HUES6 (cell line): ENCODE measurements at regions not wholly inside any gene's neighbourhood (a gene's known extent, or its start where the extent isn't known, plus 50 kb on each side); places are given as distances from the start of the nearest gene placed in this dataset.

ENCODE experiments used
- H3K27ac ChIP-seq: 2 replicates; pipeline ENCODE4 v1.7.0; 2013; ENCODE audit warnings: low read depth, mild to moderate bottlenecking, low read length, inconsistent platforms
- H3K27me3 ChIP-seq: 2 replicates; pipeline ENCODE4 v1.6.1; 2013; ENCODE audit warnings: low read length; ENCODE audit not compliant: control insufficient read depth, insufficient read depth
- H3K36me3 ChIP-seq: 2 replicates; pipeline ENCODE4 v1.6.1; 2013; ENCODE audit warnings: low read length; ENCODE audit not compliant: control insufficient read depth, insufficient read depth
- H3K4me1 ChIP-seq: 2 replicates; pipeline ENCODE4 v1.6.1; 2013; ENCODE audit warnings: low read length; ENCODE audit not compliant: control insufficient read depth, insufficient read depth
- H3K4me3 ChIP-seq: 2 replicates; pipeline ENCODE4 v1.5.1; 2013; ENCODE audit warnings: low read depth, low read length
- H3K9ac ChIP-seq: one replicate; pipeline ENCODE4 v1.6.1; 2013; ENCODE audit warnings: mild to moderate bottlenecking, low read length
- H3K9me3 ChIP-seq: 2 replicates; pipeline ENCODE4 v1.6.1; 2013; ENCODE audit warnings: low read depth, low read length; ENCODE audit not compliant: control insufficient read depth, insufficient read depth

- no peak overlapping the region for H3K27ac ChIP-seq
- no peaks in the 10 kb centered on the region for H3K9me3 ChIP-seq
- peaks cover 12% of the 10 kb centered on the region for H3K36me3 ChIP-seq
- H3K9ac ChIP-seq, result no peak overlapping the region
- no peaks in the 10 kb centered on the region for H3K27me3 ChIP-seq
- H3K4me1 ChIP-seq, result peaks cover 20% of the 10 kb centered on the region
- no peak overlapping the region for H3K4me3 ChIP-seq
Measured at GRCh38 chrX:10083809-10084208, 73.0 kb upstream of the CLCN4 start.

GRCh38 chrX:10085223-10085622, 71.6 kb upstream of the CLCN4 start:
- H3K4me3 ChIP-seq, result no peak overlapping the region
- no peak overlapping the region for H3K9ac ChIP-seq
- H3K27ac ChIP-seq, result no peak overlapping the region
- H3K36me3 ChIP-seq, result peaks cover 12% of the 10 kb centered on the region; the same call in 1 of the 2 replicates
- H3K4me1 ChIP-seq, result peaks cover 10% of the 10 kb centered on the region
- no peaks in the 10 kb centered on the region for H3K9me3 ChIP-seq
- H3K27me3 ChIP-seq, result no peaks in the 10 kb centered on the region

GRCh38 chrX:10086676-10087075, 70.1 kb upstream of the CLCN4 start:
- Histone ChIP-seq H3K27me3 (no peaks in the 10 kb centered on the region), H3K27ac (no peak overlapping the region), H3K36me3 (peaks cover 16% of the 10 kb centered on the region), H3K9me3 (no peaks in the 10 kb centered on the region), H3K4me1 (peaks cover 10% of the 10 kb centered on the region), H3K9ac (no peak overlapping the region), H3K4me3 (no peak overlapping the region)

- H3K4me1 ChIP-seq, result peaks cover 6% of the 10 kb centered on the region
- H3K9ac ChIP-seq, result no peak overlapping the region
- no peak overlapping the region for H3K4me3 ChIP-seq
- H3K9me3 ChIP-seq, result no peaks in the 10 kb centered on the region
- H3K27ac ChIP-seq, result no peak overlapping the region
- peaks cover 23% of the 10 kb centered on the region for H3K36me3 ChIP-seq
- no peaks in the 10 kb centered on the region for H3K27me3 ChIP-seq
Measured at GRCh38 chrX:10087391-10087790, 69.4 kb upstream of the CLCN4 start.

- H3K9me3 ChIP-seq, result no peaks in the 10 kb centered on the region
- no peaks in the 10 kb centered on the region for H3K4me1 ChIP-seq
- H3K4me3 ChIP-seq, result no peak overlapping the region
- no peak overlapping the region for H3K9ac ChIP-seq
- H3K27ac ChIP-seq, result no peak overlapping the region
- no peaks in the 10 kb centered on the region for H3K27me3 ChIP-seq
- peaks cover 37% of the 10 kb centered on the region for H3K36me3 ChIP-seq
Measured at GRCh38 chrX:10089378-10089795, 67.4 kb upstream of the CLCN4 start.

- H3K4me1 ChIP-seq, result no peaks in the 10 kb centered on the region
- H3K36me3 ChIP-seq, result peaks cover 44% of the 10 kb centered on the region
- no peaks in the 10 kb centered on the region for H3K9me3 ChIP-seq
- no peaks in the 10 kb centered on the region for H3K27me3 ChIP-seq
- H3K9ac ChIP-seq, result no peak overlapping the region
- no peak overlapping the region for H3K27ac ChIP-seq
- H3K4me3 ChIP-seq, result no peak overlapping the region
Measured at GRCh38 chrX:10090319-10090718, 66.5 kb upstream of the CLCN4 start.

GRCh38 chrX:10095246-10095645, 61.5 kb upstream of the CLCN4 start:
- no peak overlapping the region for H3K27ac ChIP-seq

GRCh38 chrX:10095698-10096432, 60.9 kb upstream of the CLCN4 start:
- H3K9ac ChIP-seq, result no peak overlapping the region
- H3K36me3 ChIP-seq, result peaks cover 68% of the 10 kb centered on the region
- H3K4me3 ChIP-seq, result no peak overlapping the region
- H3K27ac ChIP-seq, result no peak overlapping the region
- no peaks in the 10 kb centered on the region for H3K4me1 ChIP-seq
- H3K9me3 ChIP-seq, result no peaks in the 10 kb centered on the region
- H3K27me3 ChIP-seq, result no peaks in the 10 kb centered on the region

More at GRCh38 chrX:10095246-10095645, 61.5 kb upstream of the CLCN4 start:
- Histone ChIP-seq H3K9me3 (no peaks in the 10 kb centered on the region), H3K4me3 (no peak overlapping the region), H3K4me1 (no peaks in the 10 kb centered on the region), H3K36me3 (peaks cover 68% of the 10 kb centered on the region), H3K27me3 (no peaks in the 10 kb centered on the region), H3K9ac (no peak overlapping the region)

- no peak overlapping the region for H3K27ac ChIP-seq
- H3K4me1 ChIP-seq, result no peaks in the 10 kb centered on the region
- no peak overlapping the region for H3K4me3 ChIP-seq
- H3K27me3 ChIP-seq, result no peaks in the 10 kb centered on the region
- peaks cover 67% of the 10 kb centered on the region for H3K36me3 ChIP-seq
- H3K9me3 ChIP-seq, result no peaks in the 10 kb centered on the region
- no peak overlapping the region for H3K9ac ChIP-seq
Measured at GRCh38 chrX:10098270-10098713, 58.5 kb upstream of the CLCN4 start.

- Histone ChIP-seq H3K27ac (no peak overlapping the region), H3K4me3 (no peak overlapping the region)
Measured at GRCh38 chrX:10099411-10099810, 57.4 kb upstream of the CLCN4 start.

GRCh38 chrX:10101269-10101668, 55.5 kb upstream of the CLCN4 start:
- H3K4me1 ChIP-seq, result no peaks in the 10 kb centered on the region
- no peak overlapping the region for H3K9ac ChIP-seq
- no peaks in the 10 kb centered on the region for H3K9me3 ChIP-seq
- no peak overlapping the region for H3K27ac ChIP-seq
- no peaks in the 10 kb centered on the region for H3K27me3 ChIP-seq
- no peak overlapping the region for H3K4me3 ChIP-seq
- peaks cover 51% of the 10 kb centered on the region for H3K36me3 ChIP-seq

More at GRCh38 chrX:10099411-10099810, 57.4 kb upstream of the CLCN4 start:
- Histone ChIP-seq H3K27me3 (no peaks in the 10 kb centered on the region), H3K9me3 (no peaks in the 10 kb centered on the region), H3K9ac (no peak overlapping the region), H3K4me1 (no peaks in the 10 kb centered on the region), H3K36me3 (peaks cover 64% of the 10 kb centered on the region)
